Panc1 (cell line): ENCODE measurements at regions not wholly inside any gene's neighbourhood (a gene's known extent, or its start where the extent isn't known, plus 50 kb on each side); places are given as distances from the start of the nearest gene placed in this dataset.

Source experiments
- ATAC-seq: fragments of 200-7000 bp; cut with Tn5 transposase; 2 replicates; pipeline ENCODE4 v1.9.1; 2020; ENCODE audit warnings: mild to moderate bottlenecking, moderate library complexity
- BruUV-seq: library from RNA; stranded (reverse); fragments of 400-500 nt; replicated peaks from 2 replicates; lab custom pipeline; 2021; lab: Mats Ljungman, UMichigan
- CTCF ChIA-PET: fragments of 300-600 bp; sonication (Branson Sonifier 250); formaldehyde crosslinking; loops from one replicate; lab custom pipeline; 2022; ENCODE audit warnings: antibody characterized with exemption; lab: Charles Lee
- POLR2A ChIA-PET: fragments of 300-600 bp; sonication (Branson Sonifier 250); formaldehyde crosslinking; loops from one replicate; lab custom pipeline; 2022; ENCODE audit warnings: antibody characterized with exemption; lab: Charles Lee
- DNase-seq: peaks from one replicate; pipeline ENCODE4 v3.0.0-alpha.2; 2010; ENCODE audit warnings: low read depth, low spot score
- H3K27ac ChIP-seq: 2 replicates; pipeline ENCODE4 v1.5.1; 2011; ENCODE audit warnings: mild to moderate bottlenecking, low read length, inconsistent platforms
- H3K27me3 ChIP-seq: fragments of 200-500 bp; sonication (Bioruptor generic); 2 replicates; pipeline ENCODE4 v1.6.0; 2014; ENCODE audit warnings: low read length, inconsistent platforms; ENCODE audit not compliant: control insufficient read depth, insufficient read depth
- H3K36me3 ChIP-seq: fragments of 200-500 bp; sonication (Bioruptor generic); 2 replicates; pipeline ENCODE4 v1.5.1; 2014; ENCODE audit warnings: inconsistent platforms, mild to moderate bottlenecking, low read length, moderate library complexity; ENCODE audit not compliant: control insufficient read depth, insufficient read depth
- H3K4me1 ChIP-seq: 2 replicates; pipeline ENCODE4 v1.5.1; 2011; ENCODE audit warnings: inconsistent platforms, mild to moderate bottlenecking, low read length, moderate library complexity; ENCODE audit not compliant: control insufficient read depth, insufficient read depth
- H3K4me3 ChIP-seq, 2 experiments: 2 replicates each; pipeline ENCODE4 v1.5.1; 2011 to 2012; ENCODE audit warnings: low read depth in 2 of 2, low read length in 2 of 2, mild to moderate bottlenecking in 2 of 2, inconsistent platforms in 1 of 2, moderate library complexity in 1 of 2
- H3K9me3 ChIP-seq: fragments of 200-500 bp; sonication (Bioruptor generic); 2 replicates; pipeline ENCODE4 v1.5.1; 2014; ENCODE audit warnings: low read depth, mild to moderate bottlenecking, inconsistent platforms, low read length, moderate library complexity; ENCODE audit not compliant: control insufficient read depth, insufficient read depth
- CTCF ChIP-seq: fragments of 450-650 bp; IDR thresholded peaks from 2 replicates; pipeline ENCODE4 v1.5.1; 2017; ENCODE audit warnings: mild to moderate bottlenecking
- POLR2AphosphoS5 ChIP-seq: IDR thresholded peaks from 2 replicates; pipeline ENCODE4 v1.6.1; 2012; ENCODE audit warnings: mild to moderate bottlenecking, low read depth, low read length, moderate library complexity
- REST ChIP-seq, 2 experiments: IDR thresholded peaks; 2 replicates each; pipeline ENCODE4 v1.6.1; 2011 to 2012; ENCODE audit warnings: low read depth in 2 of 2, control low read depth in 1 of 2, low read length in 1 of 2, mild to moderate bottlenecking in 1 of 2, moderate library complexity in 1 of 2; ENCODE audit not compliant: insufficient read depth in 1 of 2
- SIN3A ChIP-seq: IDR thresholded peaks from 2 replicates; pipeline ENCODE4 v1.6.1; 2012; ENCODE audit warnings: low read depth, mild to moderate bottlenecking, low read length, moderate library complexity, borderline replicate concordance; ENCODE audit not compliant: insufficient read depth
- TCF7L2 ChIP-seq: IDR thresholded peaks from 2 replicates; pipeline ENCODE4 v1.6.1; 2011; ENCODE audit warnings: mild to moderate bottlenecking, low read depth, low read length, inconsistent platforms
- in situ Hi-C: cut with HindIII; loops from 2 replicates; pipeline ENCODE4 v1.10.0; 2016; ENCODE audit warnings: low sequenced_read_pairs, low pct_unique_long_range_greater_than_20kb
- intact Hi-C: fragments of 100-400 bp; cut with micrococcal nuclease; formaldehyde crosslinking; loops from one replicate; pipeline ENCODE4 v1.10.0; 2022; ENCODE audit not compliant: unreplicated experiment

GRCh38 chr5:25573691-25574090 lies 928.9 kb upstream of the CDH10 start:
- ChIA-PET POLR2A (no interaction called here), CTCF (no interaction called here)
- Histone ChIP-seq H3K9me3 (no peaks in the 10 kb centered on the region), H3K4me1 (no peaks in the 10 kb centered on the region), H3K27me3 (no peaks in the 10 kb centered on the region), H3K4me3 (no peak overlapping the region), H3K27ac (no peak overlapping the region), H3K36me3 (no peaks in the 10 kb centered on the region; the same call in 1 of the 2 replicates)
- DNase-seq: no peak
- in situ Hi-C loops: no loop called here
- ATAC-seq: no peak
- no peak for TF ChIP-seq TCF7L2
- intact Hi-C loops: no loop called here
- BruUV-seq: no TSS peak

GRCh38 chr5:25570067-25570583 lies 925.3 kb upstream of the CDH10 start:
- no peak overlapping the region for H3K4me3 ChIP-seq
- no peaks in the 10 kb centered on the region for H3K9me3 ChIP-seq
- TF ChIP-seq REST (IDR thresholded peaks at IDR 0.05; ENCODE audit: insufficient read depth in 1 of 2, low read depth in 2 of 2, low read length in 1 of 2) (no peak), TCF7L2 (no peak), SIN3A (no peak), CTCF (no peak), POLR2AphosphoS5 (no peak)
- no peak for ATAC-seq
- no peaks in the 10 kb centered on the region; the same call in 1 of the 2 replicates for H3K36me3 ChIP-seq
- H3K27me3 ChIP-seq: no peaks in the 10 kb centered on the region
- DNase-seq: no peak
- H3K27ac ChIP-seq: no peak overlapping the region
- no peaks in the 10 kb centered on the region for H3K4me1 ChIP-seq
- in situ Hi-C loops (no loop called here), intact Hi-C loops (no loop called here)
- BruUV-seq: no TSS peak
- ChIA-PET CTCF (no interaction called here), POLR2A (no interaction called here)

GRCh38 chr5:25568989-25569625 lies 924.3 kb upstream of the CDH10 start:
- in situ Hi-C loops: no loop called here
- Histone ChIP-seq H3K27ac (no peak overlapping the region; the same call in 1 of the 2 replicates), H3K4me3 (peak overlapping the region; percentile 20 to 23; a peak in 3 of 4 replicates), H3K27me3 (no peaks in the 10 kb centered on the region), H3K4me1 (no peaks in the 10 kb centered on the region), H3K9me3 (no peaks in the 10 kb centered on the region), H3K36me3 (no peaks in the 10 kb centered on the region; the same call in 1 of the 2 replicates)
- no TSS peak for BruUV-seq
- intact Hi-C loops: no loop called here
- TF ChIP-seq REST (IDR thresholded peaks at IDR 0.05; ENCODE audit: insufficient read depth in 1 of 2, low read depth in 2 of 2, low read length in 1 of 2) (no peak), SIN3A (no peak), POLR2AphosphoS5 (no peak), CTCF (no peak), TCF7L2 (no peak)
- no peak for DNase-seq
- CTCF ChIA-PET: no interaction called here
- POLR2A ChIA-PET: no interaction called here
- no peak for ATAC-seq
